Mesendoderm (in vitro differentiated cells): ENCODE measurements at regions not wholly inside any gene's neighbourhood (a gene's known extent, or its start where the extent isn't known, plus 50 kb on each side); places are given as distances from the start of the nearest gene placed in this dataset.

ENCODE experiments used
- DNase-seq: peaks from one replicate; pipeline ENCODE4 v3.0.0; 2013
- H2AK5ac ChIP-seq: 2 replicates; pipeline ENCODE4 v1.6.1; 2013; ENCODE audit warnings: low read length, inconsistent platforms
- H2BK120ac ChIP-seq: 2 replicates; pipeline ENCODE4 v1.6.1; 2013; ENCODE audit warnings: low read depth, mild to moderate bottlenecking, low read length, moderate library complexity, mixed read lengths
- H2BK15ac ChIP-seq: replicated peaks from 2 replicates; pipeline ENCODE4 v1.6.1; 2013; ENCODE audit warnings: low read depth, mild to moderate bottlenecking, moderate library complexity
- H2BK5ac ChIP-seq: 2 replicates; pipeline ENCODE4 v1.6.1; 2013; ENCODE audit warnings: low read length, inconsistent platforms
- H3K18ac ChIP-seq: 2 replicates; pipeline ENCODE4 v1.6.1; 2013; ENCODE audit warnings: mild to moderate bottlenecking, low read length, mixed read lengths
- H3K23ac ChIP-seq: one replicate; pipeline ENCODE4 v1.6.1; 2013; ENCODE audit warnings: low read length
- H3K27ac ChIP-seq: 2 replicates; pipeline ENCODE4 v1.5.1; 2013; ENCODE audit warnings: low read depth, mild to moderate bottlenecking, inconsistent platforms, low read length, moderate library complexity
- H3K27me3 ChIP-seq: 2 replicates; pipeline ENCODE4 v1.6.1; 2013; ENCODE audit warnings: low read length, control low read depth, mild to moderate bottlenecking, inconsistent platforms; ENCODE audit not compliant: insufficient read depth, poor library complexity
- H3K36me3 ChIP-seq: 2 replicates; pipeline ENCODE4 v1.6.1; 2013; ENCODE audit warnings: low read length, inconsistent platforms; ENCODE audit not compliant: control insufficient read depth, insufficient read depth
- H3K4ac ChIP-seq: one replicate; pipeline ENCODE4 v1.6.1; 2013; ENCODE audit warnings: low read depth, mild to moderate bottlenecking, low read length, moderate library complexity
- H3K4me1 ChIP-seq: 2 replicates; pipeline ENCODE4 v1.6.1; 2013; ENCODE audit warnings: low read depth, low read length, inconsistent platforms; ENCODE audit not compliant: control insufficient read depth
- H3K4me2 ChIP-seq: 2 replicates; pipeline ENCODE4 v1.6.1; 2013; ENCODE audit warnings: low read length
- H3K4me3 ChIP-seq: 2 replicates; pipeline ENCODE4 v1.5.1; 2013; ENCODE audit warnings: mild to moderate bottlenecking, low read length
- H3K56ac ChIP-seq: one replicate; pipeline ENCODE4 v1.6.1; 2013; ENCODE audit warnings: low read length
- H3K79me1 ChIP-seq: 2 replicates; pipeline ENCODE4 v1.6.1; 2013; ENCODE audit warnings: low read length, inconsistent platforms
- H3K79me2 ChIP-seq: 2 replicates; pipeline ENCODE4 v1.6.1; 2013; ENCODE audit warnings: mild to moderate bottlenecking, low read length; ENCODE audit not compliant: control insufficient read depth, insufficient read depth
- H3K9ac ChIP-seq: 2 replicates; pipeline ENCODE4 v1.6.1; 2013; ENCODE audit warnings: low read length, inconsistent platforms
- H4K5ac ChIP-seq: one replicate; pipeline ENCODE4 v1.6.1; 2013; ENCODE audit warnings: low read length
- H4K8ac ChIP-seq: one replicate; pipeline ENCODE4 v1.6.1; 2013; ENCODE audit warnings: low read depth, mild to moderate bottlenecking, control low read depth, low read length, moderate library complexity
- WGBS: extraction: QIAGEN DNeasy Blood & Tissue Kit; methylation state at CpG from one replicate; pipeline ENCODE4 v1.1.7; 2013; ENCODE audit warnings: low lambda C conversion rate, missing lambda C conversion rate; ENCODE audit not compliant: insufficient coverage; ENCODE audit errors: extremely low coverage; 5-methylcytosine and 5-hydroxymethylcytosine counted together

- DNase-seq = no peak
- Histone ChIP-seq H3K23ac (no peak overlapping the region), H3K4me1 (no peaks in the 10 kb centered on the region), H3K18ac (no peak overlapping the region), H3K79me1 (no peaks in the 10 kb centered on the region), H3K79me2 (no peaks in the 10 kb centered on the region), H2AK5ac (no peak overlapping the region), H2BK120ac (no peak overlapping the region), H3K27ac (no peak overlapping the region), H4K8ac (no peak overlapping the region), H3K36me3 (no peaks in the 10 kb centered on the region), H3K27me3 (no peaks in the 10 kb centered on the region), H3K9ac (no peak overlapping the region), H3K4me3 (no peak overlapping the region), H3K4ac (no peak overlapping the region), H3K4me2 (no peak overlapping the region), H2BK15ac (no peak overlapping the region), H3K56ac (no peak overlapping the region), H4K5ac (no peak overlapping the region), H2BK5ac (no peak overlapping the region)
- no CpG with 5 or more reads among the region's 8 CpGs for WGBS
Measured at GRCh38 chr13:70347947-70348620, 239.8 kb upstream of the KLHL1 start.

GRCh38 chr13:70339738-70340137 lies 231.5 kb upstream of the KLHL1 start:
- Histone ChIP-seq H3K23ac (no peak overlapping the region), H4K5ac (no peak overlapping the region), H3K56ac (no peak overlapping the region), H4K8ac (no peak overlapping the region), H3K79me2 (no peaks in the 10 kb centered on the region), H2BK15ac (no peak overlapping the region), H3K27me3 (no peaks in the 10 kb centered on the region), H3K4me2 (no peak overlapping the region), H3K4me1 (no peaks in the 10 kb centered on the region), H3K27ac (no peak overlapping the region), H3K9ac (no peak overlapping the region), H3K4ac (no peak overlapping the region), H2BK5ac (no peak overlapping the region), H2BK120ac (no peak overlapping the region), H3K79me1 (no peaks in the 10 kb centered on the region), H3K36me3 (no peaks in the 10 kb centered on the region), H3K4me3 (no peak overlapping the region), H3K18ac (no peak overlapping the region), H2AK5ac (no peak overlapping the region)
- no CpG with 5 or more reads among the region's 4 CpGs for WGBS
- peak; percentile 83 for DNase-seq

- H3K9ac ChIP-seq = no peak overlapping the region
- H3K4me2 ChIP-seq = no peak overlapping the region
- no peak for DNase-seq
- no peak overlapping the region for H3K27ac ChIP-seq
- no peak overlapping the region for H2BK120ac ChIP-seq
- no peak overlapping the region for H2BK15ac ChIP-seq
- H3K79me1 ChIP-seq = no peaks in the 10 kb centered on the region
- H3K4me3 ChIP-seq = no peak overlapping the region
- H3K79me2 ChIP-seq = no peaks in the 10 kb centered on the region
- H4K8ac ChIP-seq = no peak overlapping the region
- no peak overlapping the region for H3K56ac ChIP-seq
- no peak overlapping the region for H2AK5ac ChIP-seq
- no CpG with 5 or more reads among the region's 1 CpG for WGBS
- no peaks in the 10 kb centered on the region for H3K36me3 ChIP-seq
- no peaks in the 10 kb centered on the region for H3K4me1 ChIP-seq
- no peak overlapping the region for H3K18ac ChIP-seq
- H2BK5ac ChIP-seq = no peak overlapping the region
- H4K5ac ChIP-seq = no peak overlapping the region
- no peaks in the 10 kb centered on the region for H3K27me3 ChIP-seq
- H3K23ac ChIP-seq = no peak overlapping the region
- H3K4ac ChIP-seq = no peak overlapping the region
Measured at GRCh38 chr13:70338609-70339008, 230.4 kb upstream of the KLHL1 start.

- H3K79me1 ChIP-seq = no peaks in the 10 kb centered on the region
- no peak overlapping the region for H3K56ac ChIP-seq
- no CpG with 5 or more reads among the region's 3 CpGs for WGBS
- no peaks in the 10 kb centered on the region for H3K79me2 ChIP-seq
- no peak for DNase-seq
- no peaks in the 10 kb centered on the region for H3K4me1 ChIP-seq
- no peak overlapping the region for H2BK5ac ChIP-seq
- no peak overlapping the region for H4K8ac ChIP-seq
- H3K27ac ChIP-seq = no peak overlapping the region
- H3K4me2 ChIP-seq = no peak overlapping the region
- no peak overlapping the region for H3K4me3 ChIP-seq
- H2BK120ac ChIP-seq = no peak overlapping the region
- no peaks in the 10 kb centered on the region for H3K36me3 ChIP-seq
- no peak overlapping the region for H3K9ac ChIP-seq
- no peak overlapping the region for H2AK5ac ChIP-seq
- no peak overlapping the region for H3K23ac ChIP-seq
- H3K27me3 ChIP-seq = no peaks in the 10 kb centered on the region
- H3K4ac ChIP-seq = no peak overlapping the region
- H3K18ac ChIP-seq = no peak overlapping the region
- no peak overlapping the region for H2BK15ac ChIP-seq
- no peak overlapping the region for H4K5ac ChIP-seq
Measured at GRCh38 chr13:70336866-70337265, 228.6 kb upstream of the KLHL1 start.

- no peak overlapping the region for H2BK120ac ChIP-seq
- H3K4ac ChIP-seq = no peak overlapping the region
- H4K5ac ChIP-seq = no peak overlapping the region
- H3K36me3 ChIP-seq = no peaks in the 10 kb centered on the region
- H3K27ac ChIP-seq = no peak overlapping the region
- no peak overlapping the region for H3K9ac ChIP-seq
- H2BK5ac ChIP-seq = no peak overlapping the region
- no peaks in the 10 kb centered on the region for H3K79me1 ChIP-seq
- no peak overlapping the region for H2AK5ac ChIP-seq
- no peak for DNase-seq
- no peaks in the 10 kb centered on the region for H3K4me1 ChIP-seq
- H3K4me3 ChIP-seq = no peak overlapping the region
- no peak overlapping the region for H3K18ac ChIP-seq
- H2BK15ac ChIP-seq = no peak overlapping the region
- no peak overlapping the region for H3K23ac ChIP-seq
- H3K56ac ChIP-seq = no peak overlapping the region
- no CpG with 5 or more reads among the region's 2 CpGs for WGBS
- no peak overlapping the region for H3K4me2 ChIP-seq
- no peaks in the 10 kb centered on the region for H3K79me2 ChIP-seq
- no peak overlapping the region for H4K8ac ChIP-seq
- no peaks in the 10 kb centered on the region for H3K27me3 ChIP-seq
Measured at GRCh38 chr13:70333752-70334151, 225.5 kb upstream of the KLHL1 start.

GRCh38 chr13:70330697-70331361 lies 222.6 kb upstream of the KLHL1 start:
- 100% methylated on average over 1 of the region's 2 CpGs for WGBS
- no peak for DNase-seq

More at GRCh38 chr13:70330697-70331361, 222.6 kb upstream of the KLHL1 start:
- no peak overlapping the region for H3K4ac ChIP-seq
- H2AK5ac ChIP-seq = no peak overlapping the region
- no peak overlapping the region for H3K18ac ChIP-seq
- H4K8ac ChIP-seq = no peak overlapping the region
- no peaks in the 10 kb centered on the region for H3K36me3 ChIP-seq
- no peaks in the 10 kb centered on the region for H3K27me3 ChIP-seq
- H3K27ac ChIP-seq = no peak overlapping the region
- H2BK5ac ChIP-seq = no peak overlapping the region
- H3K4me2 ChIP-seq = no peak overlapping the region
- no peak overlapping the region for H3K56ac ChIP-seq
- H2BK15ac ChIP-seq = no peak overlapping the region
- no peak overlapping the region for H3K4me3 ChIP-seq
- H3K79me1 ChIP-seq = no peaks in the 10 kb centered on the region
- H3K79me2 ChIP-seq = no peaks in the 10 kb centered on the region
- H3K4me1 ChIP-seq = no peaks in the 10 kb centered on the region
- no peak overlapping the region for H3K23ac ChIP-seq
- H4K5ac ChIP-seq = no peak overlapping the region
- no peak overlapping the region for H2BK120ac ChIP-seq
- no peak overlapping the region for H3K9ac ChIP-seq
